GM23338 (cell line): ENCODE measurements at regions not wholly inside any gene's neighbourhood (a gene's known extent, or its start where the extent isn't known, plus 50 kb on each side); places are given as distances from the start of the nearest gene placed in this dataset.

Experiments
- EZH2 ChIP-seq: fragments of 200-600 bp; sonication (generic); IDR thresholded peaks from one replicate; pipeline ENCODE4 v1.8.0; 2017; ENCODE audit warnings: antibody characterized with exemption, mild to moderate bottlenecking, low read depth; ENCODE audit not compliant: unreplicated experiment
- EZH2phosphoT487 ChIP-seq: fragments of 200-600 bp; sonication (generic); IDR thresholded peaks from one replicate; pipeline ENCODE4 v1.8.1; 2018; ENCODE audit warnings: antibody characterized with exemption; ENCODE audit not compliant: unreplicated experiment
- JUNB ChIP-seq: IDR thresholded peaks from one replicate; pipeline ENCODE4 v1.6.1; 2016; ENCODE audit warnings: antibody characterized with exemption; ENCODE audit not compliant: unreplicated experiment
- POLR2AphosphoS5 ChIP-seq: IDR thresholded peaks from 2 replicates; pipeline ENCODE4 v1.6.1; 2016; ENCODE audit warnings: antibody characterized with exemption, low read depth
- TF ChIP-seq, protein P1 (sequence below), 2 experiments: fragments of 200-600 bp in 1 of 2; sonication (generic) in 1 of 2; conservative IDR thresholded peaks; 2 replicates each; pipeline versions ENCODE4 v1.5.1 to v1.6.1; 2016 to 2017; ENCODE audit warnings: antibody characterized with exemption in 2 of 2, low read depth in 2 of 2, mild to moderate bottlenecking in 2 of 2, moderate library complexity in 1 of 2
- TF ChIP-seq, protein P2 (sequence below): IDR thresholded peaks from one replicate; pipeline ENCODE4 v1.6.1; 2018; ENCODE audit warnings: antibody characterized with exemption; ENCODE audit not compliant: unreplicated experiment

DNA sequence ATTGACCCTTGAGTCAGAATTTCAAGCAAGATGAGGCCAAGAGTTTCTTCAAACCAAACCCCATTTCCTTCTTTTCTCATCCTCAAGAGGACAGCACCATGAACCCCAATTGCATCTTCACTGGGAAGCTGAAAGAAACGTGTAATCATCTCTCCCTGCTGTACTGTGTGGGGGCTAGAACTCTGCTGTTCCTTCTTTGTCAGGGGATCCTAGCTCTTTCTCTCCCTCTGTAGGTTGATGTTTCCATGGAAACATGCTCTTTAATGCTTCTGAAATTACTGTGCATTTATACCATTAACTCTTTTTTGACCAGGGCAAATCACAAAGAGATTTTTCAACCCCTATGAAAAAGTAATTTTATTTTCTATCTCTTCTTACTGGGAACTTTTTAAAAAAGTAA is 295.1 kb downstream of the GRIN2B start:
- no peak for TF ChIP-seq EZH2
- TF ChIP-seq, protein P1, sequence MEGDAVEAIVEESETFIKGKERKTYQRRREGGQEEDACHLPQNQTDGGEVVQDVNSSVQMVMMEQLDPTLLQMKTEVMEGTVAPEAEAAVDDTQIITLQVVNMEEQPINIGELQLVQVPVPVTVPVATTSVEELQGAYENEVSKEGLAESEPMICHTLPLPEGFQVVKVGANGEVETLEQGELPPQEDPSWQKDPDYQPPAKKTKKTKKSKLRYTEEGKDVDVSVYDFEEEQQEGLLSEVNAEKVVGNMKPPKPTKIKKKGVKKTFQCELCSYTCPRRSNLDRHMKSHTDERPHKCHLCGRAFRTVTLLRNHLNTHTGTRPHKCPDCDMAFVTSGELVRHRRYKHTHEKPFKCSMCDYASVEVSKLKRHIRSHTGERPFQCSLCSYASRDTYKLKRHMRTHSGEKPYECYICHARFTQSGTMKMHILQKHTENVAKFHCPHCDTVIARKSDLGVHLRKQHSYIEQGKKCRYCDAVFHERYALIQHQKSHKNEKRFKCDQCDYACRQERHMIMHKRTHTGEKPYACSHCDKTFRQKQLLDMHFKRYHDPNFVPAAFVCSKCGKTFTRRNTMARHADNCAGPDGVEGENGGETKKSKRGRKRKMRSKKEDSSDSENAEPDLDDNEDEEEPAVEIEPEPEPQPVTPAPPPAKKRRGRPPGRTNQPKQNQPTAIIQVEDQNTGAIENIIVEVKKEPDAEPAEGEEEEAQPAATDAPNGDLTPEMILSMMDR (conservative IDR thresholded peaks at IDR 0.05; ENCODE audit: low read depth in 2 of 2): no peak
- TF ChIP-seq, protein P2, sequence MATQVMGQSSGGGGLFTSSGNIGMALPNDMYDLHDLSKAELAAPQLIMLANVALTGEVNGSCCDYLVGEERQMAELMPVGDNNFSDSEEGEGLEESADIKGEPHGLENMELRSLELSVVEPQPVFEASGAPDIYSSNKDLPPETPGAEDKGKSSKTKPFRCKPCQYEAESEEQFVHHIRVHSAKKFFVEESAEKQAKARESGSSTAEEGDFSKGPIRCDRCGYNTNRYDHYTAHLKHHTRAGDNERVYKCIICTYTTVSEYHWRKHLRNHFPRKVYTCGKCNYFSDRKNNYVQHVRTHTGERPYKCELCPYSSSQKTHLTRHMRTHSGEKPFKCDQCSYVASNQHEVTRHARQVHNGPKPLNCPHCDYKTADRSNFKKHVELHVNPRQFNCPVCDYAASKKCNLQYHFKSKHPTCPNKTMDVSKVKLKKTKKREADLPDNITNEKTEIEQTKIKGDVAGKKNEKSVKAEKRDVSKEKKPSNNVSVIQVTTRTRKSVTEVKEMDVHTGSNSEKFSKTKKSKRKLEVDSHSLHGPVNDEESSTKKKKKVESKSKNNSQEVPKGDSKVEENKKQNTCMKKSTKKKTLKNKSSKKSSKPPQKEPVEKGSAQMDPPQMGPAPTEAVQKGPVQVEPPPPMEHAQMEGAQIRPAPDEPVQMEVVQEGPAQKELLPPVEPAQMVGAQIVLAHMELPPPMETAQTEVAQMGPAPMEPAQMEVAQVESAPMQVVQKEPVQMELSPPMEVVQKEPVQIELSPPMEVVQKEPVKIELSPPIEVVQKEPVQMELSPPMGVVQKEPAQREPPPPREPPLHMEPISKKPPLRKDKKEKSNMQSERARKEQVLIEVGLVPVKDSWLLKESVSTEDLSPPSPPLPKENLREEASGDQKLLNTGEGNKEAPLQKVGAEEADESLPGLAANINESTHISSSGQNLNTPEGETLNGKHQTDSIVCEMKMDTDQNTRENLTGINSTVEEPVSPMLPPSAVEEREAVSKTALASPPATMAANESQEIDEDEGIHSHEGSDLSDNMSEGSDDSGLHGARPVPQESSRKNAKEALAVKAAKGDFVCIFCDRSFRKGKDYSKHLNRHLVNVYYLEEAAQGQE: no peak
- no peak for TF ChIP-seq POLR2AphosphoS5
- no peak for TF ChIP-seq EZH2phosphoT487
- no peak for TF ChIP-seq JUNB
